GM23248 (cell line): ENCODE measurements at regions not wholly inside any gene's neighbourhood (a gene's known extent, or its start where the extent isn't known, plus 50 kb on each side); places are given as distances from the start of the nearest gene placed in this dataset.

ENCODE experiments used
- DNase-seq: peaks from one replicate; pipeline ENCODE4 v3.0.0-alpha.2; 2015
- H2AFZ ChIP-seq: fragments of 200-600 bp; sonication (generic); 2 replicates; pipeline ENCODE4 v1.6.1; 2016; ENCODE audit warnings: antibody characterized with exemption
- H3F3A ChIP-seq: fragments of 200-600 bp; sonication (generic); 2 replicates; pipeline ENCODE4 v1.6.1; 2016; ENCODE audit warnings: mild to moderate bottlenecking, antibody characterized with exemption, mixed run types; ENCODE audit not compliant: insufficient read depth
- H3K27ac ChIP-seq: fragments of 200-600 bp; sonication (generic); 2 replicates; pipeline ENCODE4 v1.5.1; 2016; ENCODE audit warnings: mild to moderate bottlenecking
- H3K27me3 ChIP-seq: fragments of 200-600 bp; sonication (generic); replicated peaks from 2 replicates; pipeline ENCODE4 v1.6.1; 2016; ENCODE audit warnings: mild to moderate bottlenecking; ENCODE audit not compliant: insufficient read depth
- H3K36me3 ChIP-seq: fragments of 200-600 bp; sonication (generic); 2 replicates; pipeline ENCODE4 v1.6.1; 2016; ENCODE audit warnings: low read depth, mild to moderate bottlenecking
- H3K4me1 ChIP-seq: fragments of 200-600 bp; sonication (generic); 2 replicates; pipeline ENCODE4 v1.6.1; 2016; ENCODE audit warnings: mild to moderate bottlenecking; ENCODE audit not compliant: insufficient read depth
- H3K4me2 ChIP-seq: fragments of 200-600 bp; sonication (generic); one replicate; pipeline ENCODE4 v1.6.1; 2016; ENCODE audit warnings: mild to moderate bottlenecking; ENCODE audit not compliant: unreplicated experiment
- H3K4me3 ChIP-seq: fragments of 200-600 bp; sonication (generic); 2 replicates; pipeline ENCODE4 v1.5.1; 2016; ENCODE audit warnings: mild to moderate bottlenecking
- H3K79me2 ChIP-seq: fragments of 200-600 bp; sonication (generic); 2 replicates; pipeline ENCODE4 v1.6.1; 2016; ENCODE audit warnings: mild to moderate bottlenecking; ENCODE audit not compliant: insufficient read depth
- H3K9ac ChIP-seq: fragments of 200-600 bp; sonication (generic); 2 replicates; pipeline ENCODE4 v1.6.1; 2016; ENCODE audit warnings: mild to moderate bottlenecking
- H3K9me2 ChIP-seq: fragments of 200-600 bp; sonication (generic); 2 replicates; pipeline ENCODE4 v1.6.1; 2016; ENCODE audit warnings: mixed run types, mild to moderate bottlenecking, moderate library complexity; ENCODE audit not compliant: insufficient read depth
- H3K9me3 ChIP-seq: fragments of 200-600 bp; sonication (generic); one replicate; pipeline ENCODE4 v1.6.1; 2017; ENCODE audit warnings: low read depth
- H4K20me1 ChIP-seq: fragments of 200-600 bp; sonication (generic); 2 replicates; pipeline ENCODE4 v1.6.0; 2016; ENCODE audit not compliant: insufficient read depth
- EZH2 ChIP-seq: fragments of 200-600 bp; sonication (generic); IDR thresholded peaks from 2 replicates; pipeline ENCODE4 v1.6.1; 2018; ENCODE audit warnings: antibody characterized with exemption, mild to moderate bottlenecking; ENCODE audit not compliant: insufficient read depth, poor library complexity, severe bottlenecking
- EZH2phosphoT487 ChIP-seq: fragments of 200-600 bp; sonication (generic); IDR thresholded peaks from 2 replicates; pipeline ENCODE4 v1.6.1; 2018; ENCODE audit warnings: antibody characterized with exemption, moderate library complexity, mild to moderate bottlenecking, low read depth; ENCODE audit not compliant: insufficient read depth
- WGBS, 2 experiments: methylation state at CpG; one replicate each; pipeline ENCODE4 v1.1.6; 2015 to 2017; ENCODE audit warnings: low lambda C conversion rate in 2 of 2, low coverage in 1 of 2; ENCODE audit errors: missing lambda C conversion rate in 2 of 2; 5-methylcytosine and 5-hydroxymethylcytosine counted together
- in situ Hi-C: fragments of 300-500 bp; cut with MboI; formaldehyde crosslinking; loops from 2 replicates; pipeline ENCODE4 v1.15.0; 2020

DNA sequence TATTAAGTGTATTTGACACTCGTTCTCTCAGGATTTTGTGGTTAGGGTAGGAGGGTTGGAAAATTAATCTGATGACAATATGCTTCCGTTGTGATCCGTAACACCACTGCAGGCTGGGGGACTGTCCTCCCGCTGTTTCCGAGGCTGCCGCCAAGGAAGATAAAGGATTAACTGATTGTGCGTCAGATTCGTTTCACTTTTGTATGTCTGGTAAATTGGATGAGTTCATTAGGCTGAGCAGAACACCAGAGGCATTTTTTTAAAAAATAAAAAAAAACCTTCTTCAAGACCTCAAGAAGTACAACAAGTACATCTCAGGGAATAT is 486.7 kb upstream of the SALL1 start:
- DNase-seq, result peak; percentile 60
- no peaks in the 10 kb centered on the region for H3K36me3 ChIP-seq
- peak overlapping the region; percentile 73 for H3K4me2 ChIP-seq
- peak overlapping the region; percentile 45 for H3K9ac ChIP-seq
- H3K4me1 ChIP-seq, result peaks cover 44% of the 10 kb centered on the region
- H3K79me2 ChIP-seq, result no peaks in the 10 kb centered on the region
- H4K20me1 ChIP-seq, result no peaks in the 10 kb centered on the region
- 3 to 6% methylated on average over 8 of the region's 8 CpGs for WGBS, 2 experiments
- no peaks in the 10 kb centered on the region for H3K27me3 ChIP-seq
- in situ Hi-C loops, result no loop called here
- H3K4me3 ChIP-seq, result peak overlapping the region; percentile 55
- TF ChIP-seq EZH2, result no peak
- no peak for TF ChIP-seq EZH2phosphoT487
- H3F3A ChIP-seq, result peaks cover 37% of the 10 kb centered on the region
- H2AFZ ChIP-seq, result peak overlapping the region; percentile 44; the same call in 1 of the 2 replicates
- peak overlapping the region; percentile 60 for H3K27ac ChIP-seq
- no peaks in the 10 kb centered on the region for H3K9me3 ChIP-seq
- no peaks in the 10 kb centered on the region for H3K9me2 ChIP-seq

DNA sequence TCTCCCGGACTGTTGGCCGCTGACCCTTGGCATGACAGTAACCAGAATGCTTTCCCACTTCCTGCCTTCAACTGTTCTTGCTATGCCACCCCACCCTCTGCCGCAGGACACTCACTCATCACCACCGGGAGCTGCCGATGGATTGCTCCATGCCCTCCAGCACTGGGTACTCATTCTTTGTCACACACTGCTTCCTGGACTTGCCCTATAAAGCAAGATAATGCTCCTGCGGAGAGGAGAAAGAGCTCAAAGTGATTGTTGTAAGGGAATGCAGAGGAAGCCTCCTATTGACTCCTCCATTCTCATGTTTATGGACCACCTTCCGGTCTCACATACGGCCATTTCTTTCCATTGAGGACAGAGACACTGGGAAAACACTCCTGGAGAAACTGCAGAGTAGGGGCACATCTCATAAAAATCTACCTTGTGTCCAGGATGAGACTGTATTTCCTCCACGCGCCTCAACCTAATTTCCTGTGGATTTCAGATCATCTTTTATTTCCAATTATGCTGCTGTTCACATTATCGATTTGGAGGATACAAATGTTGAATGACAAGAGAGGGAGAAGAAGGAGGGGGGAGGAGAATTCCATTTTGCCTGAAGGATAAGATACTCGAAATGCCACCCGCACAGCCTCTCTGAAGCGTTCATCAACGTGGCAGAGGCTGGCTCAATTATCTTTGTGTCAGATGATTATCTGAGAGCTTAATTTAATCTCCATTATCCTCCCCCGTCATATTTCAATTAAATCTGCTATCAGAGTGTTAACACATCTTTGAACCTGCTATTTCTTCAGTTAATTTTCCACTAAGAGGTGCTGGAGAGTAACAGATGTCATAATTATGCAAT is 486.1 kb upstream of the SALL1 start:
- Histone ChIP-seq H3K4me2 (peak overlapping the region; percentile 73), H3K79me2 (no peaks in the 10 kb centered on the region), H3K4me3 (peak overlapping the region; percentile 55), H3K36me3 (no peaks in the 10 kb centered on the region), H3K9me3 (no peaks in the 10 kb centered on the region), H3K9ac (peak overlapping the region; percentile 45), H3K9me2 (no peaks in the 10 kb centered on the region), H3K27me3 (no peaks in the 10 kb centered on the region), H3K4me1 (peaks cover 40% of the 10 kb centered on the region), H4K20me1 (no peaks in the 10 kb centered on the region), H3K27ac (peak overlapping the region; percentile 60), H2AFZ (peak overlapping the region; percentile 44; the same call in 1 of the 2 replicates), H3F3A (peaks cover 37% of the 10 kb centered on the region)
- 34 to 38% methylated on average over 16 of the region's 16 CpGs for WGBS, 2 experiments
- in situ Hi-C loops, result no loop called here
- peak; percentile 85 for DNase-seq
- no peak for TF ChIP-seq EZH2phosphoT487
- TF ChIP-seq EZH2, result no peak

- Histone ChIP-seq H3K4me1 (peaks cover 28% of the 10 kb centered on the region), H3K36me3 (no peaks in the 10 kb centered on the region), H3K9ac (no peak overlapping the region), H3K9me2 (no peaks in the 10 kb centered on the region), H3K4me3 (no peak overlapping the region), H4K20me1 (no peaks in the 10 kb centered on the region), H3K9me3 (no peaks in the 10 kb centered on the region), H3F3A (peaks cover 37% of the 10 kb centered on the region), H2AFZ (no peak overlapping the region), H3K79me2 (no peaks in the 10 kb centered on the region), H3K27me3 (no peaks in the 10 kb centered on the region), H3K4me2 (no peak overlapping the region), H3K27ac (no peak overlapping the region)
- TF ChIP-seq EZH2, result no peak
- TF ChIP-seq EZH2phosphoT487, result no peak
- WGBS, 2 experiments, result 42 to 49% methylated on average over 4 of the region's 4 CpGs
- in situ Hi-C loops, result no loop called here
- DNase-seq, result no peak
Observed at GRCh38 chr16:51635181-51635580, 484.1 kb upstream of the SALL1 start.

- no peaks in the 10 kb centered on the region for H3K79me2 ChIP-seq
- H2AFZ ChIP-seq, result no peak overlapping the region
- in situ Hi-C loops, result no loop called here
- no peaks in the 10 kb centered on the region for H3K4me1 ChIP-seq
- no peaks in the 10 kb centered on the region for H3K36me3 ChIP-seq
- peaks cover 1% of the 10 kb centered on the region; the same call in 1 of the 2 replicates for H3F3A ChIP-seq
- TF ChIP-seq EZH2phosphoT487 (no peak), EZH2 (no peak)
- WGBS, 2 experiments, result 58 to 59% methylated on average over 4 of the region's 4 CpGs
- H3K4me3 ChIP-seq, result no peak overlapping the region
- no peaks in the 10 kb centered on the region for H4K20me1 ChIP-seq
- H3K9ac ChIP-seq, result no peak overlapping the region
- no peaks in the 10 kb centered on the region for H3K9me2 ChIP-seq
- H3K9me3 ChIP-seq, result no peaks in the 10 kb centered on the region
- no peak overlapping the region for H3K4me2 ChIP-seq
- no peaks in the 10 kb centered on the region for H3K27me3 ChIP-seq
- no peak overlapping the region for H3K27ac ChIP-seq
- no peak for DNase-seq
Observed at GRCh38 chr16:51630076-51630475, 479.0 kb upstream of the SALL1 start.

DNA sequence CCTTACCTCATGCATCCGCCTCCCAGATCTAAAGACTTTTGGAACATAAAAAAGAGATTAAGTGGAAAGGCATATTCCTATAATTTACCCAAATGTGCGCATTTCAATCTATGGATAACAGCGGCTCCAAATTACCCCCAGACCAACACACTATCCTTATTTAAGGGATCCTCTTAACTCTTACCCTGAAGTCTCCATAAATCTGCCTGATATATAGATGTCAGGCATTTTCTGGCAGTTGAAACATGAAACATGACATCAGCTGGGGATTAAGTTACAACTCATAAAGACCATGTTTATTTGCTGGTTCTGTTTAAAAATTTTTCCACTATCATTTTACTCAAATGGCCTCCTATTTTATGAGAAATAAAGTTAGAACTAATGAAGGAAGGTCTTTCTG is 478.5 kb upstream of the SALL1 start:
- H3K79me2 ChIP-seq, result no peaks in the 10 kb centered on the region
- DNase-seq, result no peak
- no peak overlapping the region for H3K4me2 ChIP-seq
- H3K36me3 ChIP-seq, result no peaks in the 10 kb centered on the region
- H2AFZ ChIP-seq, result no peak overlapping the region
- no peak overlapping the region for H3K4me3 ChIP-seq
- no peak overlapping the region for H3K27ac ChIP-seq
- in situ Hi-C loops, result no loop called here
- no peak overlapping the region for H3K9ac ChIP-seq
- peaks cover 4% of the 10 kb centered on the region for H3K4me1 ChIP-seq
- TF ChIP-seq EZH2phosphoT487 (no peak), EZH2 (no peak)
- H4K20me1 ChIP-seq, result no peaks in the 10 kb centered on the region
- WGBS, 2 experiments, result 93 to 98% methylated on average over 3 of the region's 3 CpGs
- no peaks in the 10 kb centered on the region for H3K27me3 ChIP-seq
- H3K9me2 ChIP-seq, result no peaks in the 10 kb centered on the region
- no peaks in the 10 kb centered on the region for H3K9me3 ChIP-seq
- H3F3A ChIP-seq, result no peaks in the 10 kb centered on the region; the same call in 1 of the 2 replicates
